Esophagus muscularis mucosa (tissue), 4 donors: ENCODE measurements at regions not wholly inside any gene's neighbourhood (a gene's known extent, or its start where the extent isn't known, plus 50 kb on each side); places are given as distances from the start of the nearest gene placed in this dataset.

ENCODE experiments used
- DNase-seq: peaks from one replicate; pipeline ENCODE4 v3.0.0-alpha.2; 2017; ENCODE audit errors: extremely low spot score
- H3K27ac ChIP-seq, 4 donors: fragments of 200-600 bp; sonication (generic); replicated peaks in 1 of 4; 1 replicate in 3 of 4; 2 replicates in 1 of 4; pipeline ENCODE4 v1.5.1; 2016 to 2019; ENCODE audit warnings: mild to moderate bottlenecking in 1 of 4
- H3K27me3 ChIP-seq, 4 donors: fragments of 200-600 bp; sonication (generic); one replicate each; pipeline versions ENCODE4 v1.5.1 to v1.6.0; 2016 to 2019
- H3K36me3 ChIP-seq, 4 donors: fragments of 200-600 bp; sonication (generic); one replicate each; pipeline ENCODE4 v1.5.1; 2016 to 2019
- H3K4me1 ChIP-seq, 4 donors: fragments of 200-600 bp; sonication (generic); one replicate each; pipeline ENCODE4 v1.5.1; 2016 to 2019
- H3K4me3 ChIP-seq, 4 donors: fragments of 200-600 bp; sonication (generic); 1 replicate in 2 of 4; 2 replicates in 2 of 4; pipeline ENCODE4 v1.5.1; 2016 to 2019; ENCODE audit warnings: mild to moderate bottlenecking in 4 of 4, moderate library complexity in 1 of 4
- H3K9me3 ChIP-seq, 4 donors: fragments of 200-600 bp; sonication (generic); 1 replicate in 3 of 4; 2 replicates in 1 of 4; pipeline ENCODE4 v1.5.1; 2016 to 2019
- EP300 ChIP-seq: sonication (generic); formaldehyde crosslinking; IDR thresholded peaks from one replicate; pipeline ENCODE4 v1.6.1; 2017; ENCODE audit warnings: antibody characterized with exemption
- POLR2A ChIP-seq: fragments of 450-650 bp; IDR thresholded peaks from one replicate; pipeline ENCODE4 v1.6.1; 2017; ENCODE audit warnings: antibody characterized with exemption, moderate library complexity, mild to moderate bottlenecking, low read depth
- POLR2AphosphoS5 ChIP-seq, 2 donors: sonication (generic); formaldehyde crosslinking; IDR thresholded peaks; one replicate each; pipeline ENCODE4 v1.6.1; 2017; ENCODE audit warnings: antibody characterized with exemption in 2 of 2
- WGBS: methylation state at CpG from one replicate; pipeline ENCODE4 v1.1.5; 2018; 5-methylcytosine and 5-hydroxymethylcytosine counted together
- intact Hi-C: fragments of 100-400 bp; cut with DNase I; formaldehyde crosslinking; loops from one replicate; pipeline ENCODE4 v1.15.1; 2023
- TF ChIP-seq, protein P1 (sequence below), 3 experiments: fragments of 200-600 bp in 2 of 3; fragments of 450-650 bp in 1 of 3; sonication (generic) in 2 of 3; IDR thresholded peaks; one replicate each; pipeline ENCODE4 v1.5.1; 2017 to 2019; ENCODE audit warnings: antibody characterized with exemption in 3 of 3, mild to moderate bottlenecking in 2 of 3, moderate library complexity in 1 of 3

DNA sequence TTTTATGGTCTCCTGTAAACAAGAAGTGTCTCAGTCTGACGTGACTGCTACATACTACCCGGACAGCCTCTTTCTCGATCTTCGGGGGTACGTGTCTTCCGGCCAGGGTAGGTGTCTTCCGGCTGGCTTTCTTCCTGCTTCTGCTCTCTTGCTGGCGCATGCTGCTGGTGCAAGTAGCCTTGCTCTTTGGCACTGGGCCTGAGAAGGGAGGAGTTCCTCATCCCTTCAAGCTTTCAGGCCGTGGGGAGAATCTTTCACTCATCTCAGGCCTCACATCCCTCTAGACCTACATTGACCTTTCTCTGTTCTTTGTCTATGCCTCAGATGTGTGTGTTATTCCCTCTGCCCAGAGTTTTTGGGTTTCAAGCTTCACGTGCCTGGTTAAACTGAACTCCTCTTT lies 130.4 kb downstream of the JCAD start:
- H3K27ac ChIP-seq = peak overlapping the region in 2 of 4 donors; percentile 4 to 7
- H3K4me3 ChIP-seq = no peak overlapping the region
- peaks cover 0 to 4% (median 0%) of the 10 kb centered on the region in 4 donors for H3K4me1 ChIP-seq
- no peaks in the 10 kb centered on the region for H3K36me3 ChIP-seq
- 82% methylated on average over 10 of the region's 10 CpGs for WGBS
- intact Hi-C loops = no loop called here
- TF ChIP-seq EP300 (no peak), POLR2AphosphoS5 (IDR thresholded peaks at IDR 0.05) (no peak), POLR2A (no peak)
- TF ChIP-seq, protein P1, sequence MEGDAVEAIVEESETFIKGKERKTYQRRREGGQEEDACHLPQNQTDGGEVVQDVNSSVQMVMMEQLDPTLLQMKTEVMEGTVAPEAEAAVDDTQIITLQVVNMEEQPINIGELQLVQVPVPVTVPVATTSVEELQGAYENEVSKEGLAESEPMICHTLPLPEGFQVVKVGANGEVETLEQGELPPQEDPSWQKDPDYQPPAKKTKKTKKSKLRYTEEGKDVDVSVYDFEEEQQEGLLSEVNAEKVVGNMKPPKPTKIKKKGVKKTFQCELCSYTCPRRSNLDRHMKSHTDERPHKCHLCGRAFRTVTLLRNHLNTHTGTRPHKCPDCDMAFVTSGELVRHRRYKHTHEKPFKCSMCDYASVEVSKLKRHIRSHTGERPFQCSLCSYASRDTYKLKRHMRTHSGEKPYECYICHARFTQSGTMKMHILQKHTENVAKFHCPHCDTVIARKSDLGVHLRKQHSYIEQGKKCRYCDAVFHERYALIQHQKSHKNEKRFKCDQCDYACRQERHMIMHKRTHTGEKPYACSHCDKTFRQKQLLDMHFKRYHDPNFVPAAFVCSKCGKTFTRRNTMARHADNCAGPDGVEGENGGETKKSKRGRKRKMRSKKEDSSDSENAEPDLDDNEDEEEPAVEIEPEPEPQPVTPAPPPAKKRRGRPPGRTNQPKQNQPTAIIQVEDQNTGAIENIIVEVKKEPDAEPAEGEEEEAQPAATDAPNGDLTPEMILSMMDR (IDR thresholded peaks at IDR 0.05) = no peak
- H3K9me3 ChIP-seq = peaks cover 0 to 6% (median 3%) of the 10 kb centered on the region in 4 donors
- no peaks in the 10 kb centered on the region for H3K27me3 ChIP-seq
- no peak for DNase-seq

DNA sequence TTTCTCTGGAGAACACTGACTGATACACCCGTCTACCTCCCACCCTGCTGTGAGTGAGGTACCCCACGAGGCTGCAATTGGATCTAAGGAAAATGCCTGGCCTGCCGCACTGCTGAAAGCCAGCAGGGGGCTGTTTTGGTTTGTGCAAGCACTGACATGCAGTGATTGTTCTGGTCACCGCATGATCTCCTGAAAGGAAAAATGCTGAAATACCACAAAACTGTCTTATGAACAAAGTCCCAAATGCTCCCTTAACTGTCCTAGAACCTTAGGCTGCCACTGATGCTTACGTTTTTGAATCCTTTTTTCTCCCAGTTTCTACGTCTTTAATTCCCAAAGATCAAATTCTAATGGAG lies 132.7 kb downstream of the JCAD start:
- no peak overlapping the region for H3K4me3 ChIP-seq
- intact Hi-C loops = no loop called here
- TF ChIP-seq POLR2A = no peak
- TF ChIP-seq EP300 = no peak
- TF ChIP-seq POLR2AphosphoS5 (IDR thresholded peaks at IDR 0.05) = no peak
- TF ChIP-seq, protein P1 (IDR thresholded peaks at IDR 0.05) = peak; percentile 47 to 61 (median 57)
- peaks cover 0 to 20% (median 16%) of the 10 kb centered on the region in 4 donors for H3K4me1 ChIP-seq
- WGBS = 74% methylated on average over 6 of the region's 6 CpGs
- DNase-seq = no peak
- peaks cover 0 to 2% (median 0%) of the 10 kb centered on the region in 4 donors for H3K9me3 ChIP-seq
- no peaks in the 10 kb centered on the region for H3K27me3 ChIP-seq
- no peak overlapping the region for H3K27ac ChIP-seq
- H3K36me3 ChIP-seq = no peaks in the 10 kb centered on the region

DNA sequence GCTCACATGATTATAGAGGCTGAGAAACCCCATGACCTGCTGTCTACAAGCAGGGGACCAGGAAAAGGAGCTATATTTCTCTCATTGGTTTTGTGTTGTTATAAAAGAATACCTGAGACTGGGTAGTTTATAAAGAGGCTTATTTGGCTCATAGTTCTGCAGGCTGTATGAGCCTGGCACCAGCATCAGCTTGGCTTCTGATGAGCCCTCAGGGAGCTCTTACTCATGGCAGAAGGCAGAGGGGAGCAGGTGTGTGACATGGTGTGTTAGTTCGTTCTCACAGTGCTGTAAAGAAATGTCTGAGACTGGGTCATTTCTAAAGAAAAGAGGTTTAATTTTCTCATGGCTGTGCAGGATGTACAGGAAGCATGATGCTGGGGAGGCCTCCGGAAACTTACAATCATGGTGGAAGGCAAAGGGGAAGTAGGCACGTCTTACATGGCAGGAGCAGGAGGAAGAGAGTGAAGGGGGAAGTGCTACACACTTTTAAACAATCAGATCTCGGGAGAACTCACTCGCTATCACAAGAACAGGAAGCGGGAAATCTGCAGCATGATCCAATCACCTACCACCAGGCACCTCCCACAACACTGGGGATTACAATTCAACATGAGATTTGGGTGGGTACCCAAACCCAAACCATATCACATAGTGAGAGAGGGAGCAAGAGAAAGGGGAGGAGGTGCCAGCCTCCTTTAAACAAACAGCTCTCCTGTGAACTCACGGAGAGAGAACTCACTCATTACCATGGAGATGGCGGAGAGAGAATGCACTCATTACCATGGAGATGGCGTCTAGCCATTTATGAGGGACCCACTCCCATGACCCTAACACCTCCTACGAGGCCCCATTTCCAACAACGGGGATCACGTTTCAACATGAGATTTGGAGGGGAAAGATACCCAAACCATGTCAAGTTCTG lies 133.4 kb downstream of the JCAD start:
- H3K9me3 ChIP-seq = no peaks in the 10 kb centered on the region
- TF ChIP-seq POLR2AphosphoS5 (IDR thresholded peaks at IDR 0.05) (no peak), POLR2A (no peak)
- TF ChIP-seq, protein P1 (IDR thresholded peaks at IDR 0.05) = no peak
- intact Hi-C loops = no loop called here
- no peak for DNase-seq
- H3K4me1 ChIP-seq = peaks cover 1 to 22% (median 21%) of the 10 kb centered on the region in 4 donors
- no peaks in the 10 kb centered on the region for H3K27me3 ChIP-seq
- no peak overlapping the region for H3K27ac ChIP-seq
- H3K4me3 ChIP-seq = no peak overlapping the region
- no peaks in the 10 kb centered on the region for H3K36me3 ChIP-seq
- 73% methylated on average over 12 of the region's 12 CpGs for WGBS

DNA sequence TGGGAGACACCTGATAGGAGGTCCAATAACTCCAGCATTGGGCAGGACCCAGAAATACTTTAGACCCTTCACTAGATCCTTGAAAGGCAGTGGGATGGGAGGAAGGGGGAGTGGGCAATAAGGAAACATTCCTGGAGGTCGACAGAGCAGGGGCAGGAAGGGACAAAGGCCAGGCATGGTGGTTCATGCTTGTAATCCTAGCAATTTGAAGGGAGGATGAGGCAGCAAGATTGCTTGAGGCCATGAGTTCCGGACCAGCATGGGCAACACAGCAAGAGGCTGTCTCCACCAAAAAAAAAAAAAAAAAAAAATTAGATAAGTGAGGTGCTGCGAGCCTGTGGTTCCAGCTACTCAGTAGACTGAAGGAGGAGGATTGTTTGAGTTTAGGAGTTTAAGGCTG lies 134.9 kb downstream of the JCAD start:
- no peak overlapping the region for H3K27ac ChIP-seq
- intact Hi-C loops = no loop called here

More for the DNA sequence above, 134.9 kb downstream of the JCAD start:
- H3K9me3 ChIP-seq = no peaks in the 10 kb centered on the region
- peaks cover 4 to 29% (median 27%) of the 10 kb centered on the region in 4 donors for H3K4me1 ChIP-seq
- H3K36me3 ChIP-seq = no peaks in the 10 kb centered on the region
- no peaks in the 10 kb centered on the region for H3K27me3 ChIP-seq
- WGBS = 95% methylated on average over 3 of the region's 3 CpGs
- no peak for DNase-seq
- TF ChIP-seq EP300 = no peak
- TF ChIP-seq, protein P1 (IDR thresholded peaks at IDR 0.05) = no peak
- no peak for TF ChIP-seq POLR2A
- TF ChIP-seq POLR2AphosphoS5 (IDR thresholded peaks at IDR 0.05) = no peak
- no peak overlapping the region for H3K4me3 ChIP-seq
